HG03196 (cell line): ENCODE measurements at regions not wholly inside any gene's neighbourhood (a gene's known extent, or its start where the extent isn't known, plus 50 kb on each side); places are given as distances from the start of the nearest gene placed in this dataset.
"Not testable (repeated sequence)": the region's sequence is repeated elsewhere in the genome, so short reads cannot be mapped to it uniquely, and the experiment has no call there.

Source experiments
- ATAC-seq: cut with Tn5 transposase; IDR thresholded peaks from one replicate; pipeline ENCODE4 v1.9.1; 2021; ENCODE audit not compliant: unreplicated experiment

GRCh38 chr2:8327371-8328100, 354.3 kb upstream of the ID2 start:
- ATAC-seq: no peak

GRCh38 chr2:8328217-8328616, 353.6 kb upstream of the ID2 start:
- ATAC-seq: no peak

DNA sequence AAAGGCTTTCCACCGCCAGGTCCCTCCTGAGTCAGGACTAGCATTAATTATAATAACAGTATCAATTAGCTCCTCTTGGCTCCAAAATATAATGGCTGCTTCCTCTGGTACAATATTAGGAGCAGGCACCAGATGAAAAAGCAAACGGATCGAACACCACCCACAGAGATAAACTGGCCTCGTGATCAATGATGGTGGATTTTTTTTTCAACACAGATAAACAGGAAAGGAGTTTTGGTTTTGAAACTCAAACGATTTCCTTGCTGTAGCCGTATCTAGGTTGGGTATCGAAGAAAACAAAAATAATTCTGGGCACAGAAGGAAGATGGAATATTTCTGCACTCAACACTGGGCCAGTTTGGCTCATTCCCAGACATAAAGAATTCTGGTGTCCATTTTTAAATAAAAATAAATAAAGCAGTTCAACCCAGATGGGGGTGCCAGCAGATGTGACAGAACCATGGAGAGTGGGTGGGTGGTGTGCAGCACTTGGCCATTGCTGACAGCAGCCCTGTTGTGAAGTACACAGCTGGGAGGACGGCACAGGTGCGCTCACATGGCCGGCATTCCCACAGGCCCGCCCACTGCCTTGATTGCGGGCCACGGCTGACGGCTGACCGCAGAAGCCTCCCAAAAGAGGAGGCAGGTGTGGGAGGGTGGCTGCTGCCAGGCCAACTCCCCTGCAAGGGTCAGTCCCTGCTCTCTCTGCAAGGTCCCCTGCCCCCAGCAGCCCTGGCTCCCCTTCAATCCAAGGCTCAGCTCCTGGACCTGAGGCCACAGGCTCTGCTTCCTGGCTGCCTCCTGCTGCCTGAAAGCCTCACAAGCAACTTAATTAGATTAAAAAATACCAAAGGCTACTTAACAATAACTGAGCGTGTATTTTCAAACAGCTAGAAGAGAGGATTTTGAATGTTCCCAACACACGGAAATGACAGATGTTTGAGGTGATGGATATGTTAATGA, 351.9 kb upstream of the ID2 start:
- ATAC-seq: no peak

- no peak for ATAC-seq
Measured at GRCh38 chr2:8331068-8331467, 350.8 kb upstream of the ID2 start.

DNA sequence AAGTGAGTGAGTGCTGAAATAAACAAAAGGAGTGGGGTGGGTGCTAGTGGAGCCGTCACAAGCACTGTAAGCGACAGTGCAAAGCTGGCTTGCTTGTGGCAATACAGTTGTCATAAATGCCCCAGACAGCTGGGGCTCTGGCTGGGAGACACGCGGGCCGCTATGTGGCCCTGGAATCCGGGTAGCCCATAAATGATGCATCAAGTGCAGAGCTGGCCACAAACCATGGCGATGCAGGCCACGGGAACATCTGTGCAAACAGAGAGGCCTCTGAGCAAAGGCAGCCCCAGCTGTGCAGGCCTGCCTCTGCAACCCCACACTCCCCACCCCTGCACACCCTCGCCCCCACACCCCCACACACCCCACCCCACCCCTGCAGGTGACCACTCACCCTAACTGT, 349.2 kb upstream of the ID2 start:
- no peak for ATAC-seq

DNA sequence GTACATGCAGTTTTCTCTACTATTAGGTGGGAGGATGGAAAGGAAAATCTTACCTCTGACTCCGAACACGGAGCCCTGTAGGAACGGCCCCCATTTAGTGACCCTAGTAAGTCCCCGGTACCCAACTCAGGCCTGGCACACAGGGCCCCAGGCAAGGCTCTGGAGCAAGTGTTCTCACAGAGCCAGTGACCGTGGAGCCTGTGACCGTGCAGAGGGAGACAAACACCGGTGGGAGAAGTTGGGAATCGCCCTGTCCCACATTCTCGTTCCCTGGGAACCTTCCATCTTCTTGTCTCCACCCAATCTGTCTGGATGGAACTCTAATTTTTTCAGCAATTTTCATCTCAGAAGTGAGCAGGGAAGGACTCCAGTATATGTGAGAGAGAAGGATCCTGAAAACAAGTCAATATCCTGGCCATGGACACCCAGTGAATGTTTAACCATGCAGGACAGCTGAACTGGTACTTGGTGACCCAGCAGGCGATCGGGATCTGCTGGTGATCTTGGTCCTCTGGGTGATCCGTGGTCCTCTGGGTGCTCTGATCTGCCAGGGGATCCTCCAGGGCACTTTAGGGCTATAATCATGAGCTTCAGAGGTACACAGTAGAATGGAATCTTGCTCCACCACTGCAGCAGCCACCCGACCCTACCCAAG, 348.6 kb upstream of the ID2 start:
- ATAC-seq: no peak

GRCh38 chr2:8333832-8334187, 348.0 kb upstream of the ID2 start:
- not testable (repeated sequence) for ATAC-seq

DNA sequence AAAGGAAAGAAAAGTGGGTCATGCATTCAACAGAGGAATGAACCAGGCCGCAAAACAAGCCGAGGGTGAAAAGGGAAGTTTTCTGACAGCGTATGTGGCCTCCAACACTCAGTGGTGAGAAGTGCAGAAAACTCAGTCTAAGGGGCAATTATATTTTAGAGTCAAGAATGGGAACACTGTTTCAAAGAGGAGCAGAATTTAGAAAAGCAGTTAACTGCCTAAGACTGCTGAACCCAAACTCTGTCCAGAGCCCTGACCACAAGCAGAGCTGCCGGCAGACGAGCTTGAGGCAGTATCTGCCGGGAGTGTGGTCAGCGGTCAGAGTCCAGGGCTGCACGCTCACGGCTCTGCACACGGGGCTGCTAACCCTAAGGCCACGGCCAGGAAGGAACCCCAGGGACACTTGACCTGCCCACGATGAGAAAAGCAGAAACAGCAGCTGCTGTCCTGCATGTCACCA, 347.0 kb upstream of the ID2 start:
- ATAC-seq: no peak

DNA sequence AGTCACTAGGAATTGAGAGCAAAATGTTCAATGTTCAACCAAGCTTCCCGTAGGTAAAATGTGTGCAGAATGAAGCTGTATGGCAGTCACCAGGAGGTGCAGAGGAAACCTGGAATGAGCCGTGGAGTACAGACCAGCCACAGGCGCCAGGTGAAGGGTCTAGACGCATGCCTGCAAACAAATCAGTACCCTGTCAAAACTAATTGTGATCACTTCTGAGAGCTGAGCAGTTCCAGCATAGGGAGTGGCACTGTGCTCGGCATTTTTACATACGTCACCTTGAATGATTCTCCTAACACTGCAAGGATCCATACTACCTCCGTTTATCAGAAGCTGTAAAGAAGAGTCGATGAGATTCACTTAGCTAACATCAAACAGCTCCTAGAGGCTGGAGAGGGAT, 346.1 kb upstream of the ID2 start:
- no peak for ATAC-seq

DNA sequence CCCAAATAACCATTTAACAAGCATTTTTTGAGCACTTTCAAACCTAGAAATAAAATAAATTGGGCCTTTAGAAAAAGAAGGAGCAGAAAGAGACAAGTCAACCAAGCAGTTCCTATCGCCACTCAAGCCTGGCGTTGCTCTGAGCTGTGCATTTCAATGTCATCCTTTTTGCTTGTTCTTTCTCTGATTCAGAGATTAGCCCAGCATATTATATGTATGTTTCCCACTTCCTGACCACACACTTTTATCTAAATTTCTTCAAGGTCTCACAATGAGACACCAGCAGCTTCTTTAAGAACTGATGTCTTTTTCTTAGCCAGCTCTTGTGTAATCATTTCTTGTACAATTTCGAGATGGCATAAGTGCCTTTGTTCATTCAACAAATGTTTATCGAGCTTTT, 344.5 kb upstream of the ID2 start:
- no peak for ATAC-seq

DNA sequence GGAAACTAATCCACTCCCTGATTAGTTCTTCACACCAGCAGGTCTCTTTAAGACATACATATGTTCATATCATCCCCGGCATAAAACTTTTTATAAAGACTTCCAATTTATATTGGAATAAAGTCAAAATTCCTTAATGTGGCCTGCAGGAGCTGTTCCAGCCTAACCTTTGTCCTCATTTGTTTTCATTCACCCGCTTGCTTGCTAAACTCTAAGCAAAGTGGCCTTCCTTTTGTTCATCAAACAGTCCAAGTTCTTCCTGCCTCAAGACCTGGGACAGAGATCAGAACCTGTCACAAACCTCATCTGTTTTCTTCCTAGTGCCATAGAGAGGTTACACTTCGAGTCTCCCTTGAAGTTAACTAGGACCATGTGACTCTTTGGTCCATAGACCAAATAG, 339.4 kb upstream of the ID2 start:
- no peak for ATAC-seq

DNA sequence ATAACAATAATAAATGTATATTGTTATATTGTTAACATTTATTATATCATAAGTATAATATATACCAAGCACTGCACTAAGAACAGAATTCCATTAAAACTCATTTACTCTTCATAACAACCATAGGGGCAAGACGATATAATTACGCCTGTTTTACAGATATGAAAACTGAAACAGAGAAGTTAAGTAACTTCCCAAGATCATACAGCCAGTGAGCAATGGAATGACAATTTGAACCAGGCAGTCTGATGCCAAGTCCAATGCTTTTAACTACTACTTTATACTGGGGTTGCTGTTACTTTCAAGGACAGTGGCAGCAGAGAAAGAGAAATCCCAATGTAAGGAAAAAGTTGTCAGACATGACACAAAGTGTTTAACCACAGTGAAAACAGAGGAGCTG, 338.8 kb upstream of the ID2 start:
- no peak for ATAC-seq

- ATAC-seq: no peak
Measured at GRCh38 chr2:8344144-8345097, 337.4 kb upstream of the ID2 start.

DNA sequence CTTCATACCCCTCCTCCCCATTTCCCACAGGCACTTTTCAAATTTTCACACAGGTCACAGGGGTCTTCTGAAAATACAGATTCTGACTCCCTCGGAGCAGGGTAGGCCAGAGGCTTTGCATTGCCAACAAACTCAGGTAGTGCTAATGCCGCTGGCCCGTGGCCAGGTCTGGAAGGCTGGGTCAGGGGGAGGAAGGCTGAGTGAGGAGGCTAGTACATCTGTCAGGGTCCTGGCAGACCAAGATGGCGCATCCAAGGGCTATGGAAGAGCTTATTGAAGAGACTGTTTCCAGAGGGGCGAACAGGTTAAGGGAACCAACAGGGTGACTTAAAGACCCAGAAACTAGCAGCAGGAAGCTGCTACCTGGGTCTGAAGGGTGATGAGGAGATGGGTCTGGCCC, 336.7 kb upstream of the ID2 start:
- ATAC-seq: no peak

DNA sequence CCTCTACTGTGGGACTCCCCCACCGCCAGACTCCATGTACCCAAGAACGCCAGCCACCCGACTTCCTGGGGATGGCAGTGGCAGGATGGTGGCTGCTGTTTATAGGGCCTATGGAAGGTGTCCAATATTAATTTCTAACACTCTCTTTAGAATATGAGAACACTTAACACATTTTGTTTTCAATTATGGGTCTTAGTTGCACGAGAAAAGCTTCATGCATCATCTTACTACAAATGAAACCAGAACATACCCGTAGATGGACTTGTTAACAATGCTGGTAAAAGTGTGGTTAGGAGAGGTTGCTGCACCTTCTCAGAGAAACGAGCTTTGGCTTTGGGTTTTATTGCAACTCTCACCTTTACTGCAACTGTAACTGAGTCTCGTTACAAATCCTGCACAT, 335.6 kb upstream of the ID2 start:
- ATAC-seq: no peak

- no peak for ATAC-seq
Measured at GRCh38 chr2:8346706-8347430, 335.0 kb upstream of the ID2 start.

DNA sequence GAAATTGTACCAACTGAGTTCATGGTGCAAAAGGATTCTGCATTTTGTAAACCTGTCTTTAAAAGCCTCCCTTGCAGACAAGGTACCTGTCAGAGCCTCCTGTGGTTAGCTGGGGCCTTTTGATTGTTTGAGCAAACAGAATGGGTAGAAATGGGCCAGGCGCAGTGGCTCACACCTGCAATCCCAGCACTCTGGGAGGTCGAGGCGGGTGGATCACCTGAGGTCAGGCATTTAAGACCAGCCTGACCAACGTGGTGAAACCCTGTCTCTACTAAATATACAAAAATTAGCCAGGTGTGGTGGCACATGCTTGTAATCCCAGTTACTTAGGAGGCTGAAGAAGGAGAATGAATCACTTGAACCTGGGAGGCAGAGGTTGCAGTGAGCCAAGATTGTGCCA, 332.9 kb upstream of the ID2 start:
- not testable (repeated sequence) for ATAC-seq

- ATAC-seq: no peak
Measured at GRCh38 chr2:8352296-8352695, 329.6 kb upstream of the ID2 start.

DNA sequence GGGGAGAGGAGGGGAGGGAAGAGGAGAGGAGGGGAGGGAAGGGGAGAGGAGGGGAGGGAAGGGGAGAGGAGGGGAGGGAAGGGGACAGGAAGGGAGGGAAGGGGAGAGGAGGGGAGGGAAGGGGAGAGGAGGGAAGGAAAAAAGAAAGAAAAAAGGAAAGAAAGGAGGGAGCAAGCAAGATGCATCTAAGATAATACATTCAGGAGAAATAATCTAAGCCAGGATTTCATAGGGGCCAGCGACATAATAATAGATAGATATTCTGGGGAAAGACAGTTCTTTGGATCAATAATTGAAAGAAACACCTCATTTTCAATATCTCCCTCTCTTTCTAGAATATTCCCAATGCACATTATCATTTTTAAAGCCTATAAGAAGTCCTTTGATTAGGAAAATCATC, 328.9 kb upstream of the ID2 start:
- ATAC-seq: no peak
